Loucy (cell line): ENCODE measurements at regions not wholly inside any gene's neighbourhood (a gene's known extent, or its start where the extent isn't known, plus 50 kb on each side); places are given as distances from the start of the nearest gene placed in this dataset.

Experiments
- H2AFZ ChIP-seq: fragments of 200-600 bp; sonication (generic); 2 replicates; pipeline ENCODE4 v1.6.0; 2016; ENCODE audit warnings: antibody characterized with exemption, mild to moderate bottlenecking, low read length, moderate library complexity
- H3F3A ChIP-seq: fragments of 200-600 bp; 2 replicates; pipeline ENCODE4 v1.6.0; 2016; ENCODE audit warnings: antibody characterized with exemption, low read depth, mild to moderate bottlenecking
- H3K27me3 ChIP-seq: fragments of 200-600 bp; sonication (generic); 2 replicates; pipeline ENCODE4 v1.6.1; 2014; ENCODE audit warnings: low read length, mild to moderate bottlenecking; ENCODE audit not compliant: insufficient read depth, poor library complexity, severe bottlenecking
- H3K36me3 ChIP-seq: fragments of 200-600 bp; sonication (generic); 2 replicates; pipeline ENCODE4 v1.6.1; 2016; ENCODE audit warnings: low read length; ENCODE audit not compliant: insufficient read depth
- H3K4me1 ChIP-seq: fragments of 200-600 bp; sonication (generic); 2 replicates; pipeline ENCODE4 v1.5.1; 2014; ENCODE audit warnings: low read length, mild to moderate bottlenecking; ENCODE audit not compliant: insufficient read depth, poor library complexity, severe bottlenecking
- H3K4me2 ChIP-seq: fragments of 200-600 bp; sonication (generic); 2 replicates; pipeline ENCODE4 v1.6.0; 2014; ENCODE audit warnings: antibody characterized with exemption, low read length, low read depth, mild to moderate bottlenecking; ENCODE audit not compliant: poor library complexity, severe bottlenecking
- H3K4me3 ChIP-seq: fragments of 200-600 bp; sonication (generic); 2 replicates; pipeline ENCODE4 v1.5.1; 2014; ENCODE audit warnings: low read length, mild to moderate bottlenecking, mixed read lengths; ENCODE audit not compliant: poor library complexity, severe bottlenecking
- H3K79me2 ChIP-seq: fragments of 200-600 bp; sonication (generic); 2 replicates; pipeline ENCODE4 v1.6.1; 2014; ENCODE audit warnings: low read length; ENCODE audit not compliant: insufficient read depth
- H3K9ac ChIP-seq: fragments of 200-600 bp; sonication (generic); 2 replicates; pipeline ENCODE4 v1.6.0; 2014; ENCODE audit warnings: mild to moderate bottlenecking, low read depth, low read length, moderate library complexity; ENCODE audit not compliant: poor library complexity, severe bottlenecking
- H3K9me2 ChIP-seq: fragments of 200-600 bp; sonication (generic); replicated peaks from 2 replicates; pipeline ENCODE4 v1.6.1; 2016; ENCODE audit warnings: low read depth, low read length, mixed read lengths
- H3K9me3 ChIP-seq: fragments of 200-600 bp; sonication (generic); 2 replicates; pipeline ENCODE4 v1.6.1; 2014; ENCODE audit warnings: mild to moderate bottlenecking, antibody characterized with exemption, low read length, low read depth; ENCODE audit not compliant: insufficient read depth
- H4K20me1 ChIP-seq: fragments of 200-600 bp; sonication (generic); 2 replicates; pipeline ENCODE4 v1.6.0; 2014; ENCODE audit warnings: antibody characterized with exemption, low read length, mild to moderate bottlenecking; ENCODE audit not compliant: insufficient read depth, poor library complexity, severe bottlenecking
- EZH2phosphoT487 ChIP-seq: fragments of 200-600 bp; IDR thresholded peaks from 2 replicates; pipeline ENCODE4 v1.6.1; 2018; ENCODE audit warnings: antibody characterized with exemption, mild to moderate bottlenecking, moderate library complexity, borderline replicate concordance
- TF ChIP-seq, protein P1 (sequence below): fragments of 200-600 bp; sonication (generic); conservative IDR thresholded peaks from 2 replicates; pipeline ENCODE4 v1.5.1; 2014; ENCODE audit warnings: mild to moderate bottlenecking, antibody characterized with exemption, low read length

- H3K9me2 ChIP-seq = no peaks in the 10 kb centered on the region
- H3K4me3 ChIP-seq = no peak overlapping the region
- H3K9me3 ChIP-seq = no peaks in the 10 kb centered on the region
- no peaks in the 10 kb centered on the region for H3K79me2 ChIP-seq
- no peak overlapping the region for H3K9ac ChIP-seq
- no peak overlapping the region for H2AFZ ChIP-seq
- no peaks in the 10 kb centered on the region for H3F3A ChIP-seq
- H3K4me2 ChIP-seq = no peak overlapping the region
- no peaks in the 10 kb centered on the region for H3K4me1 ChIP-seq
- H3K36me3 ChIP-seq = no peaks in the 10 kb centered on the region
- H3K27me3 ChIP-seq = no peaks in the 10 kb centered on the region
- no peaks in the 10 kb centered on the region for H4K20me1 ChIP-seq
- TF ChIP-seq, protein P1, sequence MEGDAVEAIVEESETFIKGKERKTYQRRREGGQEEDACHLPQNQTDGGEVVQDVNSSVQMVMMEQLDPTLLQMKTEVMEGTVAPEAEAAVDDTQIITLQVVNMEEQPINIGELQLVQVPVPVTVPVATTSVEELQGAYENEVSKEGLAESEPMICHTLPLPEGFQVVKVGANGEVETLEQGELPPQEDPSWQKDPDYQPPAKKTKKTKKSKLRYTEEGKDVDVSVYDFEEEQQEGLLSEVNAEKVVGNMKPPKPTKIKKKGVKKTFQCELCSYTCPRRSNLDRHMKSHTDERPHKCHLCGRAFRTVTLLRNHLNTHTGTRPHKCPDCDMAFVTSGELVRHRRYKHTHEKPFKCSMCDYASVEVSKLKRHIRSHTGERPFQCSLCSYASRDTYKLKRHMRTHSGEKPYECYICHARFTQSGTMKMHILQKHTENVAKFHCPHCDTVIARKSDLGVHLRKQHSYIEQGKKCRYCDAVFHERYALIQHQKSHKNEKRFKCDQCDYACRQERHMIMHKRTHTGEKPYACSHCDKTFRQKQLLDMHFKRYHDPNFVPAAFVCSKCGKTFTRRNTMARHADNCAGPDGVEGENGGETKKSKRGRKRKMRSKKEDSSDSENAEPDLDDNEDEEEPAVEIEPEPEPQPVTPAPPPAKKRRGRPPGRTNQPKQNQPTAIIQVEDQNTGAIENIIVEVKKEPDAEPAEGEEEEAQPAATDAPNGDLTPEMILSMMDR = no peak
- TF ChIP-seq EZH2phosphoT487 = no peak
These were observed 163.3 kb upstream of the FBN2 start for GRCh38 chr5:128701301-128701700.

- H3K27me3 ChIP-seq = no peaks in the 10 kb centered on the region
- no peak for TF ChIP-seq EZH2phosphoT487
- TF ChIP-seq, protein P1 = no peak
These were observed 165.3 kb upstream of the FBN2 start for GRCh38 chr5:128703322-128703721.

GRCh38 chr5:128706269-128706668 is 168.2 kb upstream of the FBN2 start:
- H3K79me2 ChIP-seq = no peaks in the 10 kb centered on the region
- H3K9me2 ChIP-seq = no peaks in the 10 kb centered on the region
- H3K9ac ChIP-seq = no peak overlapping the region
- no peaks in the 10 kb centered on the region for H3K27me3 ChIP-seq
- H3K9me3 ChIP-seq = no peaks in the 10 kb centered on the region
- H3F3A ChIP-seq = no peaks in the 10 kb centered on the region
- H3K4me3 ChIP-seq = no peak overlapping the region
- H3K4me1 ChIP-seq = no peaks in the 10 kb centered on the region
- H2AFZ ChIP-seq = no peak overlapping the region
- TF ChIP-seq, protein P1 = no peak
- TF ChIP-seq EZH2phosphoT487 = no peak
- no peak overlapping the region for H3K4me2 ChIP-seq
- H3K36me3 ChIP-seq = no peaks in the 10 kb centered on the region
- no peaks in the 10 kb centered on the region for H4K20me1 ChIP-seq

More at GRCh38 chr5:128703322-128703721, 165.3 kb upstream of the FBN2 start:
- H3K9me2 ChIP-seq = no peaks in the 10 kb centered on the region
- no peak overlapping the region for H3K4me3 ChIP-seq
- no peak overlapping the region for H3K9ac ChIP-seq
- no peaks in the 10 kb centered on the region for H3F3A ChIP-seq
- H3K79me2 ChIP-seq = no peaks in the 10 kb centered on the region
- H3K9me3 ChIP-seq = no peaks in the 10 kb centered on the region
- H3K4me2 ChIP-seq = no peak overlapping the region
- no peak overlapping the region for H2AFZ ChIP-seq
- no peaks in the 10 kb centered on the region for H3K4me1 ChIP-seq
- H4K20me1 ChIP-seq = no peaks in the 10 kb centered on the region
- no peaks in the 10 kb centered on the region for H3K36me3 ChIP-seq
